NT2/D1 (cell line): ENCODE measurements at regions not wholly inside any gene's neighbourhood (a gene's known extent, or its start where the extent isn't known, plus 50 kb on each side); places are given as distances from the start of the nearest gene placed in this dataset.

ENCODE experiments used
- YY1 ChIP-seq: IDR thresholded peaks from 2 replicates; pipeline ENCODE4 v1.6.1; 2011; ENCODE audit not compliant: insufficient read length, insufficient read depth
- ZNF274 ChIP-seq: IDR thresholded peaks from 2 replicates; pipeline ENCODE4 v1.6.1; 2011; ENCODE audit warnings: mild to moderate bottlenecking, low read depth, low read length

DNA sequence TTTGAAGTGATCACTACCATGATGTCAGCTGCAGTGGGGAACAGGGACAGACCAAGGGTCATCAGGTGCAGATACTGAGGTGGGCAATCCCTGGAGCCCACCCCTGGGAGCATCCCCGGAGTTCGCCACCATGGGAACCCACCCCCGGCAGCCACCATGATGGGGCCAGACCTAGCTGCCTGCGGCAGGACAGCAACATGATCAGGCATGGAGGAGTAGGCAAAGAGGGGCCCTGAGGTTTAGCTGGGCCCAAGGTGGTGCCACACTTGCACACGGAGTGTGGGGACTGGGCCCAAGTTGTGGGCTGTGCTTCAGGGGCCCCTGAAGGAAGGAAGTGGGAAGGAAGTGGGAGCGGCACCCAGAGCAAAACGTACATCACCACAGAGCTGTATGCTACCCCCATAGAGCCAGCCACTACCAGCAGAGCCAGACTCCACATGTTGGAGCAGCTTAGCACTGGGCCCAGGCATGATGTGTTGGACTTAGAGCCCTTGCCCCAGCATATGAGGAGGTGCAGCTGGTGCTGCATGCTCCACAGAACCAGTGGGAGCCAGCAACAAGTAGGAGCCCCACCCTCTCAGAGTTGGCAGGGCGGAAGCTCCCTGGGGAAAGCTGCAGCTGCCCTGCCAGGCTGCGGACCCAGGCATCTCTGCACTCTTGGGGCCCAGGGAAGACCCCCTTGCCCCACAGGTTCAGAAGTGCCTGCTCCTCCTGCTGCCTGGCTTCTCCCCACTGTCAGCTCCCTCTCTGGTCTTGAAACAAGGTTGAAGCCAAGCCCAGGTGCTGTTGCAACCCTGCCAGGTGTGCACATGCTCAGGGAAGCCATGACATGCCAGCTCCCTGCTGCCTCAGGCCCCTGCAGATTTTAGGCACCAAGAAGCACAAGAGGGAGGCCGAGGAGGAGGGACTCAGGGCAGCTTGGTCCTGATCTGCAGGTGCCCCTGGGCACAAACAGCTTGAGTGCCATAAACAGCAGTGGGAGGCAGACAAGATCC is 515.3 kb downstream of the ZBBX start:
- no peak for TF ChIP-seq ZNF274
- no peak for TF ChIP-seq YY1
